Transverse colon (tissue), 4 donors: ENCODE measurements at regions not wholly inside any gene's neighbourhood (a gene's known extent, or its start where the extent isn't known, plus 50 kb on each side); places are given as distances from the start of the nearest gene placed in this dataset.

ENCODE experiments used
- POLR2A ChIP-seq: fragments of 450-650 bp; IDR thresholded peaks from one replicate; pipeline ENCODE4 v1.6.1; 2016; ENCODE audit warnings: antibody characterized with exemption, mild to moderate bottlenecking, moderate library complexity
- POLR2AphosphoS5 ChIP-seq, 3 donors: sonication (generic); formaldehyde crosslinking; IDR thresholded peaks; one replicate each; pipeline ENCODE4 v1.6.1; 2016; ENCODE audit warnings: antibody characterized with exemption in 3 of 3
- TF ChIP-seq, protein P1 (sequence below), 5 experiments: fragments of 200-600 bp in 3 of 5; fragments of 450-650 bp in 2 of 5; sonication (generic) in 3 of 5; IDR thresholded peaks; 1 replicate in 2 of 5; 2 replicates in 3 of 5; pipeline ENCODE4 v1.5.1; 2016 to 2017; ENCODE audit warnings: antibody characterized with exemption in 5 of 5, inconsistent platforms in 3 of 5, mild to moderate bottlenecking in 2 of 5, moderate library complexity in 1 of 5

GRCh38 chr6:168942646-168943045 lies 311.0 kb downstream of the THBS2 start:
- TF ChIP-seq, protein P1, sequence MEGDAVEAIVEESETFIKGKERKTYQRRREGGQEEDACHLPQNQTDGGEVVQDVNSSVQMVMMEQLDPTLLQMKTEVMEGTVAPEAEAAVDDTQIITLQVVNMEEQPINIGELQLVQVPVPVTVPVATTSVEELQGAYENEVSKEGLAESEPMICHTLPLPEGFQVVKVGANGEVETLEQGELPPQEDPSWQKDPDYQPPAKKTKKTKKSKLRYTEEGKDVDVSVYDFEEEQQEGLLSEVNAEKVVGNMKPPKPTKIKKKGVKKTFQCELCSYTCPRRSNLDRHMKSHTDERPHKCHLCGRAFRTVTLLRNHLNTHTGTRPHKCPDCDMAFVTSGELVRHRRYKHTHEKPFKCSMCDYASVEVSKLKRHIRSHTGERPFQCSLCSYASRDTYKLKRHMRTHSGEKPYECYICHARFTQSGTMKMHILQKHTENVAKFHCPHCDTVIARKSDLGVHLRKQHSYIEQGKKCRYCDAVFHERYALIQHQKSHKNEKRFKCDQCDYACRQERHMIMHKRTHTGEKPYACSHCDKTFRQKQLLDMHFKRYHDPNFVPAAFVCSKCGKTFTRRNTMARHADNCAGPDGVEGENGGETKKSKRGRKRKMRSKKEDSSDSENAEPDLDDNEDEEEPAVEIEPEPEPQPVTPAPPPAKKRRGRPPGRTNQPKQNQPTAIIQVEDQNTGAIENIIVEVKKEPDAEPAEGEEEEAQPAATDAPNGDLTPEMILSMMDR (IDR thresholded peaks at IDR 0.05), result no peak
- no peak for TF ChIP-seq POLR2AphosphoS5 (IDR thresholded peaks at IDR 0.05)
- no peak for TF ChIP-seq POLR2A
